ENCODE measurements at regions not wholly inside any gene's neighbourhood (a gene's known extent, or its start where the extent isn't known, plus 50 kb on each side); places are given as distances from the start of the nearest gene placed in this dataset.

DNA sequence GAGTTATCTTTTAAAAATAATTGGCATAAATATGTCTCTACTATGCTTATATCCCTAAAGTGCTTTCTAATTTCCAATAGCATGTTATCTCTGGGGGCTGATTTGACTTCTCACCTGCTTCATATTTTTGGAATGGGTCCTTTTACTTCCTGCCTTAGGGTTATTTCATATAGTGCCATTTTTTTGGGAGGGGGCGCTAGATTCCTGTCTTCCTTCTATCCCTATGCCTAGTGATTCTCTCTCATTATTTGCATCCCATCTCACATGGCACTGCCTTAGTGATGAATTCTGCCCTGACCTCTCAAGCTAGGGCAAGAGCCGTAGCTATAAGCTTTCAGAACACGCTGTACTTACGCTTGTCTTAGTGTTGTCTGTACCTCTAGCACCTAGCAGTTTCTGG, 150.3 kb upstream of the SLITRK3 start:
- DNase-seq (ENCODE audit: low spot score), result no peak

DNA sequence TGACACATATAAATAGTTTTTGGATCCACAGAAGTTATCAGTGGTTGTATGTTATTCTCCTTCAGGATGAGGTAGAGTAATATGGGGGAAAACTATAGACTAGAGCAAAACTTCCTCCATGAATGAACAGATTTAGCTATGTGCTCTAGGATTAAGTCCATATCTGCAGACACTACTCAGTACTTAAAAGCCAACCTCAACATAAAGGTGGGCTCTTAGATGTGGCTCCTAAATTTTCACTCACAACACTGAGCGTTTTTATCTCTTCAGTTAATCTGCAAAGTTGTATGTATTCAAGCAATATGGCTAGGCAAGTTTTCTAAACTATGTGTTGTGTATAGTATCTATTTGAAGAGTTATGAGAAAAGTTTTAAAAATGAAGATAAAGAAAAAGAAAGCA, 147.0 kb upstream of the SLITRK3 start:
- DNase-seq (ENCODE audit: low spot score), result no peak

DNA sequence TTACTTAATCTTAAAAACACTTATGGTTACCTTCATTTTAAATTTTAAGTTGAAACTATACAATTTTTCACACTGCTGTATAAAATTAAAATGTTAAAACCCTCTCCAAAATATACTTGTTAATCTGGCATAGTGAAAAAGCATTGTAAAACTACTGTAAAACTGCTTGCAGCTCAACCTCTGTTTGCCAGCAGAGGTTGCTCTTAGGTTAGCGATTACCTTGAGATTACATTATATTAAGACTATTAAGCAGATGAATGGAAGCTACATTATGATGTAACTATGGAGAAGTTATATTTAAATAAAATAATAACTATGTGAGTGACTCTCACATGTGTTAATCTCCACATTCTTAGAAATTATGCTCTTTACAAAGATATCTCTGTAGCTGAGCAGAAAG, 143.6 kb upstream of the SLITRK3 start:
- no peak for DNase-seq (ENCODE audit: low spot score)

DNA sequence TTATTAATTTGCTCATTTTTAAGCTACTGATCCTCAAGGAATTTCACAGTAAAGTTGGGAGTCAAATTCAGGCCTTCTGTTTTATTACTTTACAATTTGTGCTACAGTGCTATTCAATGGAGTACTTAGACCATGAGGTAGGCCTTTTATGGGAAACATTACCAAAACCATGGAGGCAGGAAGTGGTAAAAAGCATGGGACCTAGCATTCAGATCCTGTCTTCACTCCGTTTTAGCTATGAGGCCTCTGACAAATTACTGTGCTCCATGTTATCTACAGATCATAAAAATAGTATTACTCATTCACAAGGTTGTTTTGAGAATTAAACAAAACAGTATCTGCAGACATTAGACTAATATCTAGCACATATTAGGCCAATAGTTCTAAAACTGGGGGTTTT, 140.6 kb upstream of the SLITRK3 start:
- DNase-seq (ENCODE audit: low spot score), result no peak

All from ureter (tissue), 1 donor.